GM12873 (cell line): ENCODE measurements at regions not wholly inside any gene's neighbourhood (a gene's known extent, or its start where the extent isn't known, plus 50 kb on each side); places are given as distances from the start of the nearest gene placed in this dataset.

Experiments
- CTCF ChIP-seq: IDR thresholded peaks from 2 replicates; pipeline ENCODE4 v1.5.1; 2012; ENCODE audit warnings: low read depth, mild to moderate bottlenecking, moderate library complexity, low read length, control low read depth; ENCODE audit not compliant: insufficient read depth; ENCODE audit errors: missing control alignments

- TF ChIP-seq CTCF = no peak
Measured at GRCh38 chr1:147850737-147851136, 51.9 kb upstream of the GJA8 start.

GRCh38 chr1:147851149-147851548, 51.4 kb upstream of the GJA8 start:
- no peak for TF ChIP-seq CTCF

- TF ChIP-seq CTCF = no peak
Measured at GRCh38 chr1:147852706-147853225, 49.8 kb upstream of the GJA8 start.
